NCI-H82 (cell line): ENCODE measurements at regions not wholly inside any gene's neighbourhood (a gene's known extent, or its start where the extent isn't known, plus 50 kb on each side); places are given as distances from the start of the nearest gene placed in this dataset.
"Not testable (repeated sequence)": the region's sequence is repeated elsewhere in the genome, so short reads cannot be mapped to it uniquely, and the experiment has no call there.

Source experiments
- DNase-seq: peaks from one replicate; lab custom pipeline; 2025; lab: John Stamatoyannopoulos, UW

DNA sequence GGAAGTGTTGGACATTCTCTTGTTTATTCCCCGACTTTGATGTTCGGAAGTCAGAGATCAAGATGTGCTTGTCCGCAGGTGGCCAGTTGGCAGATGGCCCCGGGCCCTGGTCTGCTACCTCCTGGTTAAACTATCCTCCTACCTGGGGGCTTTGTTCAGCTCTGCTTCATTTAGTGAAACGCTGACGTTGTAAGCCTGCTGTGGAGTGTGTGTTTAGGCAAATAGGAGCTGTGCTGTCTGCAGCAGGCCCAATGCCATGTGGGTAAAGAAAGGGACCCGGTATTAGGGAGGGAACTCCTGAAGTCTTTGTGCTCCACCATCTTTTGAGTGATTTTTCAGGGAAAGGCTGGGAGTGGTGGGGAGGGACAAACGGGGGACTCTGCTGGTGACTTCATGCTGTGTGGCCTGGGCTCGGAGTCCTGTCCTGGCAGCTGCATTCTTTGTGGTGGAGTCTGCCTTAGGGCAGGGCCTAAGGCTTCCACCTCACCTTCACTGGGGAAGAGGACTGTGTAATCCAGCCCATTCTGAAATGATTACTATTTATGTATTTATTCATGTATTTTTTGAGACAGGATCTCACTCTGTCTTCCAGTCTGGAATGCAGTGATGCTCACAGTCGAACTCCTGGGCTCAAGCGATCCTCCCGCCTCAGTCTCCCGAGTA, 171.1 kb upstream of the KLF6 start:
- no peak for DNase-seq

DNA sequence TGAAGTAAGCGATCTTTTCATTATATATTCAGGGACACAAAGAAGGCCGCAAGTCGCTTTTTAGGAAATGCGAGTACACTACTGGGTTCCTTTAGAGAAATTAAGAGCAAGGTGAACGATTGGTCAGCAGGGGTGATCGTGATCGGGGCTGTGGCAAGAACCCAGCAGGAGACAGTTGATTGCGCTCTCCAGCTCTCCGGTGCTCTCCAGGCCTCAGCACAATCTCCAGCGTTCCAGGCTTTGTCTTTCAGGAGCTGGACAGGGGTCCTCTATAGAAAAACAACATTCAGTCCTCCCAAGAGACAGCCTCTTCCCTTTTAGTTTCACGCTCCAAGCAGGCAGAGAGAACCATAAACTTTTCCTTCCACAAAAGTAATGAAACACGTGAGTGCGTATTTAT, 170.5 kb upstream of the KLF6 start:
- DNase-seq, result no peak

- no peak for DNase-seq
These were observed 169.6 kb upstream of the KLF6 start for GRCh38 chr10:3954615-3955014.

GRCh38 chr10:3954007-3954406, 169.0 kb upstream of the KLF6 start:
- not testable (repeated sequence) for DNase-seq

DNA sequence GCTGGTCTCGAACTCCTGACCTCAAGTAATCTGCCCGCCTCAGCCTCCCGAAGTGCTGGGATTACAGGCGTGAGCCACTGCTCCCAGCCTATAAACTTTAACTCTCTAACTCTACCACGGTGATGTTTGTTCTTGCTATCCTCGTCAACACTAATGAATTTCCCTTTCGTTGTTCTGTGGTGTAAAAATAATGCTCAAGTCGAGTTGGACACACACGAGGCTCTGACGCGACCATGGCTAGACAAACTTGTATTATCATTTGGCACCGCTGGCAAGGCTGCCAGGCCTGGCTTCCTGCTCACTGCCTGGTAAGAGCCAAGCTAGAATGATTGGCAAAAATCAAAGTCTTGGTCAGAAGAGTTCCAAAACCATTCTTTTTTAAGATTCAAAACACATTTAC, 167.0 kb upstream of the KLF6 start:
- no peak for DNase-seq

GRCh38 chr10:3950676-3951275, 165.8 kb upstream of the KLF6 start:
- no peak for DNase-seq

- DNase-seq, result no peak
These were observed 164.7 kb upstream of the KLF6 start for GRCh38 chr10:3949711-3950110.

- no peak for DNase-seq
These were observed 163.8 kb upstream of the KLF6 start for GRCh38 chr10:3948843-3949242.

GRCh38 chr10:3946234-3947229, 161.5 kb upstream of the KLF6 start:
- DNase-seq, result no peak

- no peak for DNase-seq
These were observed 160.0 kb upstream of the KLF6 start for GRCh38 chr10:3945026-3945425.

- no peak for DNase-seq
These were observed 159.6 kb upstream of the KLF6 start for GRCh38 chr10:3944591-3944990.

GRCh38 chr10:3943695-3944257, 158.8 kb upstream of the KLF6 start:
- no peak for DNase-seq

- DNase-seq, result no peak
These were observed 158.0 kb upstream of the KLF6 start for GRCh38 chr10:3942937-3943489.

GRCh38 chr10:3941676-3942075, 156.7 kb upstream of the KLF6 start:
- no peak for DNase-seq

GRCh38 chr10:3936422-3937040, 151.5 kb upstream of the KLF6 start:
- no peak for DNase-seq

GRCh38 chr10:3935933-3936359, 150.9 kb upstream of the KLF6 start:
- DNase-seq, result no peak

- DNase-seq, result no peak
These were observed 150.1 kb upstream of the KLF6 start for GRCh38 chr10:3935141-3935540.

DNA sequence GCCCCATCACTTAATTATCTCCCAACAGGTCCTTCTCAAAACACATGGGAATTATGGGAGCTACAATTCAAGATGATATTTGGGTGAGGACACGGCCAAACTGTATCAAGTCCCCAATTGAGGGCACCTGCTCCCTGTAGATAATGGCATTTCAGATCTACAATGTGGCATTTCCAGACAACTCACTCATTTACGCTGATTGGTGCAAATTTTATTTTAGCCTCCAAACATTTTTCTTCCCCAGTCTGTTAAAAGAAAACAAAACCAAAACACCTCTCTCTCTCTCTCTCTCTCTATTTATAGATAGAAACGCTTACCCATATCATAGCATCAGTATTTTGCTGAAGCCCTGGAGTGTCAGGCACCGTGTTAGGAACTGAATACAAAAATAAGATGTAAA, 148.7 kb upstream of the KLF6 start:
- no peak for DNase-seq

- DNase-seq, result no peak
These were observed 147.8 kb upstream of the KLF6 start for GRCh38 chr10:3932597-3933375.

DNA sequence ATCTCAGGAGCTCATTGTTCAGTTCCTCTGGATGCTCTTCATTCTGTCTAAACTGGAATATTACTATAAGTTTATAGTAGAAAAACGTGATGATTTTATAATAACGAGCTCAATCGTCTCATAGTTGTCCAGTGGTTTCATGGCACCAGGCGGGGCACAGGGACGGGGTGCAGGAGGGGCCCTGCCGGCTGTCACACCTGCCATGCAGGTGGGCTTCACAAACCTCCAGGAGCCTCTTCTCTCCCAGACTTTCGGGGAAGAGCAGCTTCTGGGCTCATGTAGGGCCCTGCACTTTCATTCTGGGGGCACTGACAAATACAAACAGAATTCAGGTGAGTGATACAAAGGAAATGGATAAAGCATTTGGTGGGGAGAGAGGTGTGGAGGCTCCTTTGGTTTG, 146.9 kb upstream of the KLF6 start:
- DNase-seq, result no peak

DNA sequence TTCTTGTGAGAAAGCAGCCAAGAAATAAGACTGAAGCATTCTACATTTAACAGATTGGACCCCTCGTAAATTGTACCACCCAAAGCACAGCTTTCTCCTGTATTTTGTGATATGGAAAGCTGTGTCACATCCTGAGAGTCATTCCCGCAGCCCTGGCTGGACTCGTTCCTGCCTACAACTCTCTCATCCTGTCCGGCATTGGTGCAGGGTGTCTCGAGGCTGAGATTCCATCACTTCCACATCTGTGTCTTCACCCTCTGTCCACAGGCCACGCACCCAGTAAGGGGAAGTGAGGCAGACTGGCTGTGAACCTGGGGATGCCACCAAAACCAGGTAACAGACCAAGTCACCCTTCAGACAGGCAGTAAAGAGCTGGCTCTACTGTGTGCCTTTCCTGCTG, 146.2 kb upstream of the KLF6 start:
- DNase-seq, result no peak
